RKO (cell line): ENCODE measurements at regions not wholly inside any gene's neighbourhood (a gene's known extent, or its start where the extent isn't known, plus 50 kb on each side); places are given as distances from the start of the nearest gene placed in this dataset.

Source experiments
- DNase-seq: peaks from one replicate; pipeline ENCODE4 v3.0.0-alpha.2; 2016; ENCODE audit warnings: low spot score

DNA sequence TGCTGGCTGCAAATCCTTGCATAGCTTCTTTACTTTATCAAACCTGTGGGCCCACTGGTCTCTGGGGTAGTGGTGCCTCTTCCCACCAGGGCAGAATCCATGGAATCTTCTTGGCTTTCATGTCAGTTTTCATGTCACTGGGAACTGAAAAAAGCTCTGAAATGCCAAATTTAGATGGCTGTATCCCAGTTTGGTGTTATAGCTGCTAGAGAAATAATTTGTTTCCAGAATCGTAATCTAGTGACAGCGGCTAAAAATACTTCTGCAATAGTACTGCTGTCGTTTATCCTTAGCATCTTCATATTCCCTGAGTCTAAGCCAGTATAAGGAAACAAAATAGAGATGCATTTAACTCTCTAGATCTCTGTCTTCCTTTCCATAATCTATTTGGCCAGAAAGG is 983.4 kb upstream of the FAT3 start:
- no peak for DNase-seq

DNA sequence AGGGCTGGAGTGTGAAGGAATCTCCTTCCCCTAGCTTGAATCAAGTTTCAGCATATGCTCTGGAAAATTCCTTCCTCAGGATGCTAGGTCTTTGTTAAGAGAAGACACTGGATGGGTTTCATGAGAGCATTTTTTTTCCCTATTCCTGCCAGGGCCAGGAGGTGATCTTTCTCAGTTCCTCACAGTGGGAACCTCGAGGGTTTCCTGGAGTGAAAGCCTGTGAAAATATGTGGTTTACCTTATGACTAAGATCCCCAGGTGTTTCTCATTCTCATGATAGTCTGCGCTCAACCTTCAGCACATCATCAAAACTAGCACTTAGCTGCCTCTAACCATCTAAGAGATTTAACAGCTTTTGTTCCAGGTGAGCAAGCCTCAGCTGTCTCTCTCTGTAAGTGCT is 985.3 kb upstream of the FAT3 start:
- no peak for DNase-seq

DNA sequence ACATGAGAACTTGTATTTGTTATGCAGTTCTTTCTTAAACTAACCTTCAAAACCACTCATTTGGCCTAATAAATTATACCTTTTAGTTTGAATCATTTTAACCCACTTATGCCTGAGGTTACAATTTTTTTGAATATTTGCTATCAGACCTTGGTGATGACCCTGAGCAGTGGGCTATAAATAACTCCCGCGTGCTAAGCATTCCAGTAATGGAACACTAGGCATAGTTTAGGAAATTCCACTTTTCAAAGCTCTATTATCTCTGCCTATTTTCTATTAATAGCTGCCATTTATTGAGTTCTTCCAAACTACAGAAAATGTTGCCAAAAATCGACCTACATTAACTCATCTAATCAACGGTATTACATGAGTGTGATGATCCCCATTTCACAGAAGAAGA is 993.4 kb upstream of the FAT3 start:
- DNase-seq: no peak

DNA sequence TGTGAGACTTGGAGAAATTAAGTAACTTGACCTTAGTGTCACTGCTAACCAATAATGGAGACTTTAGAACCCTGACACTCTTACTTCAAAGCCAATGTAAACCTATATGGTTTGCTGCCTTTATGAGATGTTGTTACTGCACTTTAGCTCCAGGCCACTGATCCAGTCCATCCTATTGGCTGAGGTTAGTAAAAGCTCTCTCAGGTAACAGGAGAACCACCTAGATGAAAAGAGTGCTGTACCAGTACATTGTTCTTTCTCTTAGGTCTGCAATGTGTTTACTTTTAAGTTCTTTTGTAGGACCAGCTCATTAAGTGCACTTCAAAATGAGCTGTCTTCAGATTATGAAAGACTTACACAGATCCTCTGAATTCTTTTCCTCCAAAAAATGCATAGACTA is 994.0 kb upstream of the FAT3 start:
- DNase-seq: no peak

DNA sequence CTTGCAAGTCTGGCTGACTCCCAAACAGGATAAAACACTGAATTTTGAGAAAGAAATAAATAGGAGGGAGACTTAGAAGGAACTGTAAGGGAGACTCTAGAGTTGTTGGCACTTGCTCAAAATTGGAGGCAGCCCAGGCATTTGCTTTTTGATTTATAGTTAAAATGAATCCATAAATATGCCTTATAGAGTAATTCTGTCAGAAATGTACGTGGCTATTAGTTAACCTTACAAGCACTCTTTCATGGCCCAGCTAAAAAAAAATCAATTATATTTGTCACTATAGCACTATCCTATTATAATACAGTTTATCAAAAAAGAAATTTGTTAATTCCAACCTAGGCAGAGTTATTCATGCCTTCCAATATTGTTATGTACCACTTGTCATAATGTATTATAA is 1000.0 kb upstream of the CHORDC1 start:
- no peak for DNase-seq

DNA sequence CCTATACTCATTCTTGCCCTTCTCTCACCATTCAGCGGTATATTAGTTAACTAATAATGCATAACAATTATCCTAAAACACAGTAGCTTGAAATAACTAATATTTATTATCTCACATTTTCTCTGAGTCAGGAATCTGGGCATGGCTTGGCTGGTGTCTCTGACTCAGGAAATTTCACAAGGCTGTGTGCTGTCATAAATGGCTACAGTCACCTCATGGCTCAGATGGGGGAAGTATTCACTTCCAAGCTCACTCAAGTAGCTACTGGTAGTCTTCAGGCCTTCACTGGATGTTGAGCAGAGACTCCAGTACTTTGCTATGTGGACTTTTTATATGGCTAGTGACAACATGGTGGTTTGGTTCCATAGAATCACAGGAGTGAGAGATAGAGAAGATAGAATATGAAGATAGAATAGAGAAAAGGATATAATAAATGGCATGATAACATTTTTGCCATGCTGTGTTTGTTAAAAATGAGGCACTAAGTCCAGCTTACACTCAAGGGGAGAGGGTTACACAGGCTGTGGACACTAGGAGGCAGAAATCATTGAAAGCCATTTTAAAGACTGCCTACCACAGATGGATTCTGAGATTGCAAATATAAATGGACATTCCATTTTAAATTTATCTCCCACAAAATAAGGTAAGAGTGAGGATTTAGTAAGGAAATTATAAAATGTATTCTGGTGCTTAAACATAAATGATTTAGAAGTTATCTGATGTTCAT is 997.8 kb upstream of the CHORDC1 start:
- DNase-seq: peak; percentile 48

DNA sequence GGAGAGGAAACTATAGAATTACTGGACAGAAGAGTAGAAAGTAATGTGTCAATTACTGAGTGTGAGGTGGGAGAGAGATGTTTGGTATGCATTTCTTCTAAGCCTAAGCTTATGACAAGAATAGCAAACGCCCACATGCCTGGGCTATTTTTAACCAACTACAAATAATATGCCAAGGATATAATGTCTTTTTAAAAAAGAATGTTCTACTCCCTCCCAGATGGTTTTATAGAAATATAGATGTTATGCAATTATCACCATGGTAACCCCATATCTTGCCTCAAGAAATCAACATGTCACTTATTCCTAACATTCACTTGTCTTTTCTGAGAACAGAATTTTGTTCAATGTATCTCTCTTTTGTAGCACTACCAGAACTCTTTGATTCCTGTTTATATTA is 996.7 kb upstream of the CHORDC1 start:
- no peak for DNase-seq

DNA sequence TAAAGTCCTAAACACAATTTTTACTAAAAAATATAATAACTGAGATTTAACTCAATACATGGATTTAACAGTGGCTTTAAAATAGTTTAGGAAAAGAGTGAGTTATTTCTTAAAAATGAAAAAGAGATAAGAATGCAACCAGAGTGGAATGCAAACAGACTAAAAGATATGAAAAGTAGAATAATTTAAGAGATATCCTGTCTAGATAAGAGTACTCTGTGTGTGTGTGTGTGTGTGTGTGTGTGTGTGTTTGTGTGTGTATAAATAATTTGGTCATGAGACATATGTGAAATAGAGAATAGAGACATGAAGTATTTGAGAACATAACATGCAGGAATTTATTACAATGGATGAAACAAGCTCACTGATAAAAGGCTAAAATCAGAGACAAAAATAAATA is 986.9 kb upstream of the CHORDC1 start:
- DNase-seq: no peak

DNA sequence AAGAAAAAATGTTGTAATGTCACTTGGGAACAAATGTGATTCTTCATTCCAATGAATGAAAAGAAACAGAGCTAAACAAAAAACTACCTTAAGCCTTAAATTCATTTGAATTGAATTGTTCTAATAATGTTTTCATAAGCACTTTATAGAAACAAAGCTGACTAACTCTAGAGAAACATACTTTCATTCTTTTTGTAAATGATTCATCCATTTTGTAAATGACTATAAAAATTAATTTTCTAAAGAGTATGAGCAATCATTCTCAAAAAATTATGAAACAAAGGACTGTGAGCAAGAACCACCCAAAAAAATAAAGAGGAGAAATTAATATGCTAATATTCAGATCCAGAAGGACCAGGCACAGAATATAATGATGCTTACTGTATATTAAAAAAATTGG is 986.5 kb upstream of the CHORDC1 start:
- no peak for DNase-seq

DNA sequence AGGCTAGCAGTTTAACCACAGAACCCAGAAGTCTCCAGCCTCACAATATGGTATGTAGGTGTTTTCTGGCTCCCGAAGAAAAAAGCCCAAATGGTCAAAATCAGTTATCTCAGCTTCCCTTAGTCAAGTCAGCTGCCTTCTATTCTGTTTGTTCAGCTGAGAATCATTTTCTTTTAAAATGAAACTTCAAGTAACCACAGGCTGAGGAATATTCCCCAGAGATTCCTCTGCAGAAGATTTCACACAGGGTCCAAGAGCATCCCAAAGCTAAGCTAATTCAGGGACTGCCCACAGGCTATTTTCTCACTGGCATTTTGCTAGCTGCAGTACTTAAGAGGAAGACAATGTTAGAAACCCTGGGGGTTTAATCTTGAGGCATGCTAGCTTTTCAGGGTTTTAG is 977.0 kb upstream of the CHORDC1 start:
- no peak for DNase-seq

DNA sequence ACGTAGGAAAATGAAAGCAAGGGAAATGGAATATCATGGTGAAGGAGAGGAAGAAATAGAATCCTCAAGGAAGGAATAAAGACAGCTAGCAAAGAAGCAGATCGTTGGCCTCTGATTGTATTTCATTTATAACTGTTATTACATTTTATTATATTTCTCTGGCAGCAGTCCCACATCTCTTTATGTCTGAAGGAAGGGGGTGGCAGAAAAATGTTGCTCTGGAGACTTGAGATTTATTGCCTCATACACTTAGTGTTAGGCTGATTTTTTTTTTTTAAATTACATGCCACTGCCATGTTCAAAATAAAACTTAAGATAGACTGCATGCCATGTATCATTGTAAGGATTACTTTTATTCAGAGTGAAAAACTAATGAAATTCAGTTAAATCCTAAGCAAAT is 971.7 kb upstream of the CHORDC1 start:
- DNase-seq: no peak

DNA sequence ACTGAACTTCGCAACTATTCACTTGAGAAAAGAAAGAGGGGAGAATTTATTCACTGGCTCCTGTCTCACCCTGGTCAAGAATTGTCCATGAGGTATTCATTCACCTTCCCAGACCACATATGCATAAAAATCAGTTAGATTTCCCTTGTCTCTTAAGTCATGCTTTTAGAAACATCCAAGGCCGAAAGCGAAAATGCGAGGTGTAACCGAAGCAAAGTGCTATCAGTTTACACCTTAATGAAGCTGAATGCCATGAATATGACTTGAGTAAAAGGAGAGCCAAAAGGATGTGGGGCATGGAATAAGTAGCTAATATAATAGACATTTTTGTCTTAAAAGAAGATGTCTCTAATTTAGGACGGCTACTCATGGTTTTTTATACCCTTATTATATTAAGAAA is 965.6 kb upstream of the CHORDC1 start:
- no peak for DNase-seq

DNA sequence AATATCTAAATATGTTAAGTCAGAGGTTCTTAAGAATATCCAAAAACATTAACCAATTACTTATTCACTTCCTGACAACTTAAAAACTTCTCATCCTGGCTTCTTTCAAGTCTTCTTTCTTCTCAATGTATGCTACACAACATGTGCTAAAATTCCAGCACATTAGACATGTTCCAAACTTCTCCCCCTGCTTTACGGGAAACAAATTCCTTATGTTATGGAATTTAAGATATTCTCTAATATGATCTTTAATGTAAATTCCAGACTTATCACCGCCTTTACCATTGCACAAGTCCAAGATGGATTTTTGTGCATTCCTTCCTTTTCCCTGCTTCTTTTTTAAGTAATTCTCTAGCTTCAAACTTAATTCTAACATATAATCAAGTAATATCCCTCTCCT is 964.5 kb upstream of the CHORDC1 start:
- no peak for DNase-seq

DNA sequence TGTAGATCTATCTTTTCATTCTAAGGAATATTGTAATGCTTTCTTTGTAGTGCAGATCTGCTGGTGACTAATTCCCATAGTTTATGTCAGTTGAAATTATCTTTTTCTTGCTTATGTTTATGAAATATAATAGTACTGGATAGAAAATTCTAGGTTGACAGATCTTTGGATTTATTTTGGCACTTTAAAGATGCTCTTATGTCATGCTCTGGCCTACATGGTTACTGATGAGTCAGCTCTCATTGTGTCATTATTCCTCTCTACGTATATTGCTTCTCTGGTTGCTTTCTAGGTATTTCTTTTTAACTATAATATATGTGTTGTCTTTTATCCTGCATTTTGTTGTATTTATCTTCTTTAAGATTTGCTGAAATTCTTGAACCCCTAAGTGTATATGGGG is 955.5 kb upstream of the CHORDC1 start:
- DNase-seq: no peak

DNA sequence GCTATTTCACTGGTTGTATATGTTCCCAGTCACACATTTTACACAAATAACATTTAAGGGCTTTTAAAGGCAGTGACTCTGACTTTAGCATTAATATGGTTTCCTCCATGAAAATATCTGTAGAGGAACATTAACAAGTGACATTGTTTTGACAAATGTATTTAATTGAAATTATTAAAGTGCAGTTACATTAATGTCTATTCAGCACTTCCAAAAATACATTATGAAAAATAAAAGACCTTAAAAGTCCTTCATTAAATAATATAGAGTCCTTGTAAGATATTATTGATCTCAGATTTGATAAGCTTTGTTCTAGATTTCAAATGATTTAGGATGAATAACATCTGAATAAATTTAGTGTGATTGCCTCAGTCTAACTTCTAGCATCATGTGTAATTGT is 951.9 kb upstream of the CHORDC1 start:
- no peak for DNase-seq

DNA sequence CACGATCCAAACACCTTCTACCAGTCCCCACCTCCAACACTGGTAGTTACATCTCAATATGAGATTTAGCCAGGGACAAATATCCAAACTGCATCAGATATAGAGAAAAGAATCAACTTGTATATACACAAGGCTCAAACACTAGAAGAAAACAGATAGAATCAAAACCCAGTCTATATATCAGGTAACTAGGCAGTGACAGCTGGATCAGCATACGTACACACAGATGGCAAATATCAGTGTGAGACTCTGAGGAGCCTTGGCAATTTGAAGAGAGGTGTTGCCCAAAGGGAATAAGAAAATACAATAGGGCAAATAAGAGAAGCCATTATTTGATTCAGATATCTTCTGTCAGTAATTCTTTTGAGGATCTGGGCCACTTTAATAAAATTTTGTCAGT is 951.3 kb upstream of the CHORDC1 start:
- DNase-seq: no peak

DNA sequence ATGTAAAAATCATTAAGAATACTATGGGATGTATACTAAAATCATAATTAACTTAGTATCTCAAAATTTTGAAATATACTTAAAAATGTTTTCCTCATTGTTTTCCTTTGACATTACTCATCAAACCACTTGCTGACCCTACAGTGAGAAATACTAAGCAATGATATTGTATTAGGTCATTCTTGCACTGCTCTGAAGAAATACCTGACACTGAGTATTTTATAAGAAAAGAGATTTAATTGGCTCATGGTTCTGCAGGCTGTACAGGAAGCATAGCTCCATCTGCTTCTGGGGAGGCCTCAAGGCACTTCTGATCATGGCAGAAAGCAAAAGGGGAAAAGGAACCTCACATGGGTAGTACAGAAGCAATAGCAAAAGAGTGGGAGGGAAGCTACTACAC is 950.9 kb upstream of the CHORDC1 start:
- DNase-seq: peak; percentile 26

DNA sequence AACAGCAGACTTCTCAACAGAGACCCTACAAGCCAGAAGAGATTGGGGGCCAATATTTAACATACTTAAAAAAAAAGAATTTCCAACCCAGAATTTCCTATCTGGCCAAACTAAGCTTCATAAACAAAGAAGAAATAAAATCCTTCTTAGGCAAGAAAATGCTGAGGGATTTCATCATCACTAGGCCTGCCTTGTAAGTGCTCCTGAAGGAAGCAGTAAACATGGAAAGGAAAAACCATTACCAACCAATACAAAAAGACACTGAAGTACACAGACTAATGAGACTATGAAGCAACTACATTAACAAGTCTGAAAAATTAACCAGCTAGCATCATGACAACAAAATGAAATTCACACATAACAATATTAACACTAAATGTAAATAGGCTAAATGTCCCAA is 947.9 kb upstream of the CHORDC1 start:
- DNase-seq: no peak

DNA sequence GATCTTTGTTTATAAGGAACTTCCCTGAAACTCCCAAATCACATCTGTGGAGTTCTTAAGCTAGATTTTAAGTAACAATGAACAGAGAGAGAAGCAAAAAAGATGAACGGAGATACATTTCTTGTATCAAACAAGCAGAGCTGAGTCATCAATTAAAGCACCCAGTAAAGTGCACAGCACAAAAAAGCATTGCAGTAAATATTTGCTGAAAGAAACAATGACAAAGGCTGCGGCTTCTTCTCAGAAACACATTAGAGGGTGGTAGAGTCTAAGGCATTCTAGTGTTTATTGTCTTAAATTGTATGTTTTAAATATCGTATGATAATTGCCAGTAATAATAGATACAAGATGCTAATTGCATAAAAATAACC is 941.6 kb upstream of the CHORDC1 start:
- DNase-seq: no peak

DNA sequence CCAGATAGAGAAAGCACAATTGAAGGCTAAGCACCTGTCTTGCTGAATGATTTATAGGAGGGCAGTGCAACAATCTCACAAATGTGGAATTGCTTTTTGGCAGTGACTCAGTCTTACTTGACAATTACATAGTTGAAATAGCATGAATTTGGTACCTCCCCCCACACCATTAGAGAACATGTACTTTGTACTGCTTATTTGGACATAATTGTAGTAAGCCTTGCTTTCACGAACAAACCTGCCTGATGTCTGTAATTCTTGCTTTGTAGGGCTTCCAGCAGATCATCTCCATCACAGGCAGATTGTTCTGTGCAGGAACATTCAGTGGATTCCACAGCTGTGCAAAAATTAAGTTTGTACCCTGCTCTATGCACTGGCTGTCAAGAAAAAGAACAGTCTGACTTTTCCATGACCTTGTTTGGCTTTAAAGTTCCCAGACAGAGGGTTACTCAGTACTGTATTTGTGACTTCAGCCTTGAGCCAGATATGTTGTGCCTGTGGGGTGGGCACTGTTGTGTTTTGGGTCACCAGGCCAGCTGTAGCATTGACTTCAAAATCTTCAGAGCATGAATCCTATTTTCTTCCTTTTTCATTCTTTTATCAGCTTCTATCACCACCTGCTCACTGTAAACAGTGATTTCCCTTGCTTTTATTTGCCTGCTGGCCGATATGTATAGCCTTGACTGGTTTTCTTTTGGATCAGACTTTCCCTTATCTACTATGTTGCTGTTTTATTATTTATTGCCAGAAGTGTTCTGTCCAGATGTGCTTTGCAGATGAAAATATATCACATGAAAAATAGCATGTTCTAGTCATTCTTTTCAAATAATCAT is 941.0 kb upstream of the CHORDC1 start:
- DNase-seq: peak; percentile 15

DNA sequence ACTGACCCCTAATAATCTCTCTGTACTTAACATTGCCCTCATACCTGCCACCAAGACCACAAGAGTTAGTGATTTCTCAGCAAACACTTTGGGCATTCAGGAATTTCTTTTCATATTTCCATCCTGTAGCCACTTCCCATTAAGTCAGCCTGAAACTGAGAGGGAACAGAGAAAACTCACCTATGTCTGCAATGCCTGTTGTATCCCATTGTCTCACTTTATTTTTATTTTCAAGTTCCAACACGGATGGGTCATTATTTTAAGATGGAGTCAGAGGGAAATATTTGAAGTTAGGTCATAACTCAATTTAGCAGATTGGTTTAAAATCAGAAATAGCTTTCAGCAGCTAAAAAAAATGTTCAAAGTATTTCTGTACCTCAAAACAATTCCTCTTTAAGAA is 937.8 kb upstream of the CHORDC1 start:
- DNase-seq: no peak

DNA sequence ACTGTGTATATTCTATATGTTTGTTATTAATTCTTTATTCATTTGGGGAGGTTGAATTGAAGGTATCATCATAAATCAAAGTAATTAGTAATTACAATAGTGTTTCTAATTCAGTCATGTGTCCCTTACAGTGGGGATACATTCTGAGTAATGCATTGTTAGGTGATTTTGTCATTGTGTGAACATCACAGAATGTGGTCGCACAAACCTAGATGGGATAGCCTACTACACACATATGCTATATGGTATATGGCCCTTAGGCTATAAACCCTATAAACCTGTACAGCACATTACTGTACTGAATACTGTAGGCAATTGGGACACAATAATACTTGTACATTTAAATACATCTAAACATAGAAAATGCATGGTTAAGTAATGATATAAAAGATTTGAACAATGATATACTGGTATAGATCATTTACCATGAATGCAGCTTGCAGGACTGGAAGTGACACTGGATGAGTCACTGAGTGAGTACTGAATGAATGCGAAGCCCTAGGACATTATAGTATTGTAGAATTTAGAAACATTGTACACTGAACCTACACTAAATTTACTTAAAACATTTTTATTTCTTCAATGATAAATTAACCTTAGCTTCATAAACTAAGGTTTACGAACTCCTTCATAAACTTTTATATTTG is 936.2 kb upstream of the CHORDC1 start:
- peak; percentile 46 for DNase-seq

DNA sequence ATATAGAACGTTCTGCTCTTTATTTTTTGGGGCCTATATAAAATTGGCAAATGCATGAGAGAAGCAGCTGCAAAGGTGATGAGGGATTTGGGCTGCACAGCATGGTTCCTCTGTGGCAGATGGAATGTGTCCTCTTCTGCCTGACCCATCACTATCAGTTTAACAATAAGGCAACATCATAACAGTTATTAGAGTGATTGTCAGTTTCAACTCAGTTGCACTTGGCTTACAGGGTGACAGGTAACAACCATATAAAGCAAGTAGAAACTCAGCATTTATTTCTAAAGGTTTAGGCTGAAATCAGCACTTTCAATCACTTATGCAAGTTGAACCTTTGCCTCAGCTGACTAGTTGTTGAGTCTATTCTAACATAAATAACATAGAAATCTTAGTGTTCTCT is 935.4 kb upstream of the CHORDC1 start:
- DNase-seq: no peak
